Stomach (tissue), 4 donors: ENCODE measurements at regions not wholly inside any gene's neighbourhood (a gene's known extent, or its start where the extent isn't known, plus 50 kb on each side); places are given as distances from the start of the nearest gene placed in this dataset.

Experiments used
- CTCF ChIP-seq, 7 experiments: fragments of 450-650 bp in 4 of 7; fragments of 200-600 bp in 3 of 7; sonication (generic) in 3 of 7; IDR thresholded peaks; one replicate each; pipeline ENCODE4 v1.5.1; 2016 to 2019; ENCODE audit warnings: antibody characterized with exemption in 7 of 7, control low read depth in 2 of 7, mild to moderate bottlenecking in 1 of 7
- EP300 ChIP-seq: sonication (generic); formaldehyde crosslinking; IDR thresholded peaks from one replicate; pipeline ENCODE4 v1.6.1; 2017; ENCODE audit warnings: antibody characterized with exemption
- POLR2A ChIP-seq, 4 donors: fragments of 450-650 bp; IDR thresholded peaks; one replicate each; pipeline ENCODE4 v1.6.1; 2016; ENCODE audit warnings: antibody characterized with exemption in 4 of 4, control low read depth in 2 of 4, mild to moderate bottlenecking in 1 of 4, moderate library complexity in 1 of 4
- POLR2AphosphoS5 ChIP-seq, 3 donors: sonication (generic); formaldehyde crosslinking; IDR thresholded peaks; one replicate each; pipeline ENCODE4 v1.6.1; 2016; ENCODE audit warnings: antibody characterized with exemption in 3 of 3

- TF ChIP-seq CTCF (IDR thresholded peaks at IDR 0.05) (no peak), POLR2AphosphoS5 (IDR thresholded peaks at IDR 0.05) (no peak), POLR2A (IDR thresholded peaks at IDR 0.05) (no peak), EP300 (no peak)
Measured at GRCh38 chr1:106600626-106601025, 455.8 kb upstream of the PRMT6 start.
